Ishikawa (cell line): ENCODE measurements at regions not wholly inside any gene's neighbourhood (a gene's known extent, or its start where the extent isn't known, plus 50 kb on each side); places are given as distances from the start of the nearest gene placed in this dataset.

ENCODE experiments used
- CEBPB ChIP-seq: IDR thresholded peaks from 2 replicates; pipeline ENCODE4 v1.6.1; 2012
- CREB1 ChIP-seq: IDR thresholded peaks from 2 replicates; pipeline ENCODE4 v1.6.1; 2012; ENCODE audit warnings: low read depth
- EGR1 ChIP-seq: IDR thresholded peaks from 2 replicates; pipeline ENCODE4 v1.6.1; 2012
- EP300 ChIP-seq: IDR thresholded peaks from 2 replicates; pipeline ENCODE4 v1.6.1; 2012; ENCODE audit warnings: borderline replicate concordance
- FOXM1 ChIP-seq: IDR thresholded peaks from 2 replicates; pipeline ENCODE4 v1.6.1; 2012; ENCODE audit warnings: low read depth, borderline replicate concordance
- NFIC ChIP-seq: IDR thresholded peaks from 2 replicates; pipeline ENCODE4 v1.6.1; 2012
- RAD21 ChIP-seq: IDR thresholded peaks from 2 replicates; pipeline ENCODE4 v1.6.1; 2012; ENCODE audit warnings: low read depth
- REST ChIP-seq: IDR thresholded peaks from 2 replicates; pipeline ENCODE4 v1.6.1; 2012; ENCODE audit warnings: low read depth, mild to moderate bottlenecking
- TAF1 ChIP-seq: IDR thresholded peaks from 2 replicates; pipeline ENCODE4 v1.6.1; 2012; ENCODE audit warnings: low read depth, mild to moderate bottlenecking
- TCF12 ChIP-seq: IDR thresholded peaks from 2 replicates; pipeline ENCODE4 v1.6.1; 2012; ENCODE audit warnings: low read depth
- TEAD4 ChIP-seq: IDR thresholded peaks from 2 replicates; pipeline ENCODE4 v1.6.1; 2012
- USF1 ChIP-seq: IDR thresholded peaks from 2 replicates; pipeline ENCODE4 v1.6.1; 2012
- YY1 ChIP-seq: IDR thresholded peaks from 2 replicates; pipeline ENCODE4 v1.6.1; 2012; ENCODE audit warnings: low read depth
- ZBTB7A ChIP-seq: IDR thresholded peaks from 2 replicates; pipeline ENCODE4 v1.6.1; 2012; ENCODE audit warnings: low read depth
- TF ChIP-seq, protein P1 (sequence below): IDR thresholded peaks from 2 replicates; pipeline ENCODE4 v1.6.1; 2012

DNA sequence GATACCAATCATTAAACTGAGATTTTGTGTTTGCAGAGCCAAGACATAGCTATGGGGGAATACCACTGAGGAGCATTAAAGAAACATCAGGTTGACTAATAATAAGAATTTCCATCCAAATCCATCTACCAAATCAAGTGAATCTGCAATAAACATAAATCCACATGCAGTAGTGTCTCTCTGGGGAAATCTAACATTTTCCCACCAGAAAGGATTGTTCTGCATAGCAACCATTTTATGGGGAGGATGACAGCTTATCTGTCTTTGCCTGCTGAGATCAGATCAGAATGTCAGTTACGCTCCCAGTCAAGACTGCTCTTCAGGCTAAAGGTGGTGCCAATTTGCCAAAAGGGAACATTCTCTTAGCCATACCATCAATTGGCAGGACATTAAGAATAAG, 1098.9 kb upstream of the CHAC2 start:
- TF ChIP-seq EGR1: no peak

DNA sequence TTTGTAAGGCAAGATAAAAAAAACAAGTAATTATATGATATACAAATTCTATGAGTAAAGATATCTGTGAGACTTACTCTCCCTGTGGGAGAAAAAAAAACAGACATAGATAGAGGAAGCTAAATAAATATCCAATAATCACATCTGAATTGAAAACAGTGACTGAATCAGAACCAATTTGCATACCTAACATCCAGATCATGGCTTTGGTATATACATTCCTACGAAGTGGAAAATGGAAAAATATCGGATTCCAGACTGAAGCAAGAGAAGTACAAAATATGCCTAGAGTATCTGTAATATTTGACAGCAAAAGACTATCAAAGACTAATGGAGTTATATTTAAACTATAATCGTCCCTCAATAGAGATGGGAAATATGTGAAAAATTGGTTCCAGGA, 1108.1 kb upstream of the CHAC2 start:
- TF ChIP-seq CEBPB (no peak), NFIC (no peak), TEAD4 (no peak), ZBTB7A (no peak), EGR1 (no peak), CREB1 (no peak), EP300 (no peak), TCF12 (no peak), RAD21 (no peak), TAF1 (no peak), YY1 (no peak), USF1 (no peak), REST (no peak), FOXM1 (no peak)
- TF ChIP-seq, protein P1, sequence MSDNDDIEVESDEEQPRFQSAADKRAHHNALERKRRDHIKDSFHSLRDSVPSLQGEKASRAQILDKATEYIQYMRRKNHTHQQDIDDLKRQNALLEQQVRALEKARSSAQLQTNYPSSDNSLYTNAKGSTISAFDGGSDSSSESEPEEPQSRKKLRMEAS: no peak

- TF ChIP-seq EP300 (no peak), ZBTB7A (no peak), TEAD4 (no peak), NFIC (no peak), EGR1 (no peak), YY1 (no peak), CEBPB (no peak), RAD21 (no peak), REST (no peak), TAF1 (no peak)
These were observed 1109.0 kb upstream of the CHAC2 start for GRCh38 chr2:52658598-52658997.

- TF ChIP-seq NFIC (no peak), RAD21 (no peak), REST (no peak)
- TF ChIP-seq, protein P1: no peak
These were observed 1127.9 kb upstream of the CHAC2 start for GRCh38 chr2:52639692-52640091.

GRCh38 chr2:52632543-52632942, 1135.1 kb upstream of the CHAC2 start:
- TF ChIP-seq FOXM1 (no peak), TEAD4 (no peak), CEBPB (no peak), ZBTB7A (no peak)

GRCh38 chr2:52629944-52630343, 1137.7 kb upstream of the CHAC2 start:
- TF ChIP-seq FOXM1: no peak

DNA sequence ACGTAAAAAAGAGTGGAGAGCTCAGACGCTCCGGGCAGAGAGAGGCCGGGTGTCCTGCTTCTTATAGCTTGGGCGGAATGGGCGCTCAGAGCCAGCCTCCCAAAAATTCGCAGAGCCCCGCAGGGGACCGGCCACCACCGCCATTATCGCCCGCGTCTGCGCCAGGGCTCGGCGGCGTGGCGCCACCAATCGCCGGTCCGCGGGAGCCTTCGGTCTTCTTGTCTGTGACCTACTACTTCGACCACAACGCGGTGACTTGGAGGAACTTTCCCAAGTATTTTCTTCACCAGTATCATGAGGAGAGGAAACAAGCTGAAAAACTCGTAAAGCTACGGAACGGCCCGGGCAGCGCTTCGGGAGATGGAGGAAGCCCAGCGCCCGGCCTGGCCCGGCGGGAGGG, 1138.1 kb upstream of the CHAC2 start:
- TF ChIP-seq YY1: no peak
- TF ChIP-seq REST: no peak
